Activated T-helper 2 cell treated with anti-CD3 and anti-CD28 coated beads, Interferon-gamma antibody, Interleukin-2, Interleukin-4, amounts not matched to agents 10 μg/mL and 5 μg/mL and 100 μg/mL, durations not matched to agents 14 hours and 24 hours and 36 hours (primary cell): ENCODE measurements at regions not wholly inside any gene's neighbourhood (a gene's known extent, or its start where the extent isn't known, plus 50 kb on each side); places are given as distances from the start of the nearest gene placed in this dataset.

Experiments used
- DNase-seq: peaks from one replicate; pipeline ENCODE4 v3.0.0; 2021; ENCODE audit warnings: low spot score
- H3K27ac Mint-ChIP-seq: one replicate; pipeline ENCODE4 v1.8.0; 2021; ENCODE audit warnings: mixed read lengths
- H3K27me3 Mint-ChIP-seq: one replicate; pipeline ENCODE4 v1.8.0; 2021; ENCODE audit warnings: low read depth, mixed read lengths
- H3K36me3 Mint-ChIP-seq: one replicate; pipeline ENCODE4 v1.8.0; 2021; ENCODE audit warnings: low read depth, mixed read lengths
- H3K4me1 Mint-ChIP-seq: one replicate; pipeline ENCODE4 v1.8.0; 2021; ENCODE audit warnings: low read depth, mixed read lengths
- H3K4me3 Mint-ChIP-seq: one replicate; pipeline ENCODE4 v1.8.0; 2021; ENCODE audit warnings: low read depth, mild to moderate bottlenecking, moderate library complexity, mixed read lengths
- H3K9me3 Mint-ChIP-seq: one replicate; pipeline ENCODE4 v1.8.0; 2021; ENCODE audit warnings: mixed read lengths
- intact Hi-C: fragments of 100-400 bp; cut with micrococcal nuclease; formaldehyde crosslinking; loops from one replicate; pipeline ENCODE4 v1.15.1; 2023

DNA sequence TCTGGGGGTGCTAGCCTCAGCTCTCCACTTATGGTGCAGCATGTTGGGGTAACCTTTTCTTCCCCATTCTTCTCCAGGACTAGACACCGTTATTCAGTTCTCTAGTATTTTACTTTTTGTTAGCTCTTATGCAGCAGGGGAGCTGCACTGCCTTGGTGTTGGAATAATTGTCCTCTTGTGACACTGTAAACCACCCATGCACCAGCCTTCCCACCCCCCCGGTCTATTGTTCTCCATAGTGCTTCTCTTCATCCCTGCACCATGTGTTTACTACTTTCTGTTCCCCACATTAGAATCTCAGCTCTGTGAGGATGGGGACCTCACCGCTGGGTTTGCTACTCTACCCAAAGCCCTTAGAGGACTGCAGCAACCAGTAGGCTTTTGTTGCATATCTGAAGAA, 230.7 kb downstream of the RPS24 start:
- intact Hi-C loops, result no loop called here
- no peaks in the 10 kb centered on the region for H3K36me3 Mint-ChIP-seq
- H3K27ac Mint-ChIP-seq, result no peak overlapping the region
- no peak overlapping the region for H3K4me3 Mint-ChIP-seq
- H3K9me3 Mint-ChIP-seq, result no peaks in the 10 kb centered on the region
- peaks cover 4% of the 10 kb centered on the region for H3K27me3 Mint-ChIP-seq
- no peak for DNase-seq
- peaks cover 3% of the 10 kb centered on the region for H3K4me1 Mint-ChIP-seq

- Mint-ChIP-seq H3K27me3 (peaks cover 2% of the 10 kb centered on the region), H3K4me3 (no peak overlapping the region), H3K27ac (no peak overlapping the region), H3K36me3 (no peaks in the 10 kb centered on the region), H3K4me1 (no peaks in the 10 kb centered on the region), H3K9me3 (no peaks in the 10 kb centered on the region)
- intact Hi-C loops, result no loop called here
- DNase-seq, result no peak
Measured at GRCh38 chr10:78266741-78267469, 233.2 kb downstream of the RPS24 start.

DNA sequence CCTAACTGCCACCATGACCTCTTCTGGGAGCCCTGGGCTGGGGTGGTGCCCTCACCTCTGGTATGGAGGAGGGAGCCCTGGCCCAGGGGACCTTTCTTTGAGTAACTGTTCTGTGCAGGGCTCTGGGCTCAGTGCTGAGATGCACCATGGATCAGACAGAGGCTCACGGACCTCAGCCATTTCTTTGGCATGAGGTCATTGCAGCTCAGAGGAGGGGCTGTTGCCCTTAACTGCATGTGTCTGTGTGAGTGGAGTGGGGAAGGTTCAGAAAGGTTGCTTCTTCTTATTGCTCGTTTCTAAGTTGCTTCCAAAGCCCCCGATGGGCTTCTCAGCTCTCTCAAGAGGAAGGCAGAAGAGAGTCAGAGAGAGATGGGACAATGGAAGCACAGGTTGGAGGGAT, 233.9 kb downstream of the RPS24 start:
- H3K4me1 Mint-ChIP-seq, result no peaks in the 10 kb centered on the region
- intact Hi-C loops, result no loop called here
- H3K27me3 Mint-ChIP-seq, result peaks cover 2% of the 10 kb centered on the region
- DNase-seq, result no peak
- no peaks in the 10 kb centered on the region for H3K36me3 Mint-ChIP-seq
- H3K9me3 Mint-ChIP-seq, result no peaks in the 10 kb centered on the region
- no peak overlapping the region for H3K4me3 Mint-ChIP-seq
- no peak overlapping the region for H3K27ac Mint-ChIP-seq

- no peaks in the 10 kb centered on the region for H3K4me1 Mint-ChIP-seq
- DNase-seq, result no peak
- no peak overlapping the region for H3K4me3 Mint-ChIP-seq
- H3K27ac Mint-ChIP-seq, result no peak overlapping the region
- H3K36me3 Mint-ChIP-seq, result no peaks in the 10 kb centered on the region
- intact Hi-C loops, result no loop called here
- H3K9me3 Mint-ChIP-seq, result no peaks in the 10 kb centered on the region
- peaks cover 5% of the 10 kb centered on the region for H3K27me3 Mint-ChIP-seq
Measured at GRCh38 chr10:78269060-78269459, 235.4 kb downstream of the RPS24 start.

DNA sequence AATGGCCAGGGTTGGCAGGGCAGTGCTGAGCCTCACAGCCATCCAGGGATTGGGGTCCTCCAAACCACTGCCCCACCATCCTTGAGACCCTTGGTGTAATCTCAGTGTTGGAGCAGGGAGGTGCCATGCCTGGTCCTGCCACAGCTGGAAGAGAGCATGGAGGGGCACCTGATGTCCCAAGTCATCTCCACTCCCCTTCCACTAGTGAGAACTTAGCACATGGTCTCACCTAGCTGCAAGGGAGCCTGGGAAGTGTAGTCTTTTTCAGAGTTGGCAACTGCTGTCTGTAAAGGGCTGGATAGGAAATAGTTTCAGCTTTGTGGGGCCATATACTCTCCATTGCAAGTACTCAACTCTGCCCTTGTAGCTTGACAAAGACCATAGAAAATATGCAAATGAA, 238.7 kb downstream of the RPS24 start:
- no peaks in the 10 kb centered on the region for H3K4me1 Mint-ChIP-seq
- intact Hi-C loops, result no loop called here
- H3K9me3 Mint-ChIP-seq, result no peaks in the 10 kb centered on the region
- no peaks in the 10 kb centered on the region for H3K36me3 Mint-ChIP-seq
- H3K27me3 Mint-ChIP-seq, result peaks cover 12% of the 10 kb centered on the region
- H3K4me3 Mint-ChIP-seq, result no peak overlapping the region
- DNase-seq, result no peak
- no peak overlapping the region for H3K27ac Mint-ChIP-seq

- H3K27ac Mint-ChIP-seq, result no peak overlapping the region
- H3K27me3 Mint-ChIP-seq, result peaks cover 11% of the 10 kb centered on the region
- DNase-seq, result no peak
- no peaks in the 10 kb centered on the region for H3K9me3 Mint-ChIP-seq
- no peak overlapping the region for H3K4me3 Mint-ChIP-seq
- no peaks in the 10 kb centered on the region for H3K4me1 Mint-ChIP-seq
- intact Hi-C loops, result no loop called here
- no peaks in the 10 kb centered on the region for H3K36me3 Mint-ChIP-seq
Measured at GRCh38 chr10:78274491-78274890, 240.8 kb downstream of the RPS24 start.

DNA sequence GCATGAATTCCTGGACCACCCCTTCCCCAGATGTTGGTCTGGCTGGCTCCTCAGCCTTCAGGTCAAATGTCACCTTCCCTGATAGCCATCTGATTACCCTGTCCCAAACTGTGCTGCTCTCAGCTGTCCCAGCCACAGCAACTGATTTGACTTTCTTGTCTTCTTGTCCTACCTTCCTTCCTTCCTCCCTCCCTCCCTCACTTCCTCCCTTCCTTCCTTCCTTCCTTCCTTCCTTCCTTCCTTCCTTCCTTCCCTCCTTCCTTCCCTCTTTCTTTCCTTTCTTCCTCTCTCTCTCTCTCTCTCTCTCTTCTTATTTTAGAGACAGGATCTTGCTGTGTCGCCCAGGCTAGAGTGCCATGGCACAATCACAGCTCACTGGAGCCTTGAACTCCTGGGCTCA, 242.5 kb downstream of the RPS24 start:
- Mint-ChIP-seq H3K36me3 (no peaks in the 10 kb centered on the region), H3K9me3 (no peaks in the 10 kb centered on the region), H3K27me3 (peaks cover 11% of the 10 kb centered on the region), H3K27ac (no peak overlapping the region), H3K4me1 (no peaks in the 10 kb centered on the region), H3K4me3 (no peak overlapping the region)
- DNase-seq, result no peak
- intact Hi-C loops, result no loop called here

DNA sequence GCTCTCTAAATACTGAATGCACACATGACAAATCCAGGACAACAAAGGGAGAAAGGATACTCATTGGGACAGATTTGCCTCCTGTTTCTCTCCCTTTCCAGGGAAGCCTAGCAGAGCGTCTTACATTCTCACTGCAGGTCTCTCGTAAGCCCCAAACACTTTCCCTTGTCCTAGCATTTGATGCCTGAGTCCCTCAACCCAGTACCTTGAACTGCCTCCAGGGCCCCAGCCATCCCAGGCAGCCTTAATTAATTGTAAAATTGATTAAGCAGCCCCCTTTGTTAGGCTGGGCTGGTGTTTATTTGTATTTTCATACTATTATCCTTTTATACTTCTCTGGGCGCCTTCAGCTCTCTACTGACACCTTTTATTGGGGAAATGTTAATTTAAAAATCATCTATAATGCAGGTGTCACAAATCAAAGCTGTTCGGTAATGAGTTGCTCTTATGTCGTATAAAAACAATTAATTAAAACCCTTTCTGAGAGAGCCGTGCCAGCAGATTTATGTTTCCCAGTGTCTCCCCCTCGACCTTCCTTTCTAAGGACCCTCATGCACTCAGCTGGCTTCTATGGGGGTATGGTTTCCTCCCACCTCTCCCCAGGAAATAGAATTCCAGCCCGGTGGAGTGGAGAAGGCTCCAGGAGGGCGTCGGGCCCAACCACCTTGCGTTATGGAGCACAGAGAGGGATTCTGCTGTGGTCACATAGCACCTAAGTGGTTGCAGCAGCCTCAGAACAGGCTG, 243.8 kb downstream of the RPS24 start:
- intact Hi-C loops, result no loop called here
- Mint-ChIP-seq H3K27me3 (peaks cover 11% of the 10 kb centered on the region), H3K36me3 (no peaks in the 10 kb centered on the region), H3K4me1 (no peaks in the 10 kb centered on the region), H3K9me3 (no peaks in the 10 kb centered on the region), H3K4me3 (no peak overlapping the region), H3K27ac (no peak overlapping the region)
- DNase-seq, result no peak

DNA sequence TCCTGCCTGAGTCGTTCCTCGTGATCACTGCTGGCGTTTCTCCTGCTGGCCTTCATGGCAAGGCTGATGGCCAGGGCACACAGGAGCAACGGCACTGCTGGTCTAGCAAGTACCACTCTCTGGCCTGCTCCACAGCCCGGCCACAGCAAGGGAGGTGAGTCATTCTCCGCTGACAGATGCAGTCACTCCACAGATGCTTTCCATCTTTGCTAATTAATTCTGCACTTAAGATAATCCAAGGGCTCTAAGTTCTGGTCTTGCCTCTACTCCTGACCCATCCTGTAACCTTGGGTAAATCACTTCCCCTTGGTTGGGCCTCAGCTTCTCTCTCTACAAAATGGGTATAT, 244.4 kb downstream of the RPS24 start:
- intact Hi-C loops, result no loop called here
- H3K27ac Mint-ChIP-seq, result no peak overlapping the region
- peaks cover 8% of the 10 kb centered on the region for H3K27me3 Mint-ChIP-seq
- no peak for DNase-seq
- no peak overlapping the region for H3K4me3 Mint-ChIP-seq
- no peaks in the 10 kb centered on the region for H3K4me1 Mint-ChIP-seq
- H3K9me3 Mint-ChIP-seq, result no peaks in the 10 kb centered on the region
- no peaks in the 10 kb centered on the region for H3K36me3 Mint-ChIP-seq

DNA sequence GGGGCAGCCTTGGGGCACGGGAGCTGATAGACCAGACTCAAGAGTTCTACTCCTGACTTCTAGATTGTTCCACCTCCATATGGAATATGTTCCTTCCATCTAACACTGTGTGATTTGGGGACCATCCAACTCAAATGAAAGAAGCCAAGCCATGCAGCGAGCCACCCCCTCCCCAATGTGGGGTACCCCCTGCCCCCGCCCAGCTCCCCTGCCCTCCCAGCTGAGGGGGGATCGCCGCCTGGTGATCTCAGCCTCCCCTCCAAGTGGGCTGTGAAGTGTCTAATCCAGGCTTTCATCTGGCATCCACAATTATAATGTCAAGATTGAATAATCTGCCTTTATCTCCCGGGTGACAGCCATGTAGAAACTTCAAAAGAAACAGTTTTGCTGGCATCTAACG, 246.1 kb downstream of the RPS24 start:
- Mint-ChIP-seq H3K4me3 (no peak overlapping the region), H3K27me3 (peaks cover 8% of the 10 kb centered on the region)

DNA sequence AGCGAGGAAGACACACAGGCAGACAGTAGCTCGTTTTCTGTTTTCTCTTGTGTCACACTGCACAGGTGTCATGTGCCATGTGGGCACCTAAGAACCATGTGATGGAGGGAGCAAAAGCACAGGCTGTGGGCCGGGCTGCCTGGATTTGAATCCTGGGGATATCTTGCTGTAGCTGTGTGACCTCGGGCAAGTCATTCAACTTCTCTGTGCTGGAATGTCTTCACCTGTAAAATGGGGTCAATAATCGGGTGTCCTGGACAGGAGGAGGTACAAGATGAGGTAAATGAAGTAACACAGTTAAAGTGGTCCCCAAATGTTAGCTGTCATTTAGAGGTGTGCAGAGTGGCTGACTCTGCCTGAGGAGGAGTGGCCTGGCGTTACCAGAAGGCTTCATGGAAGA, 246.9 kb downstream of the RPS24 start:
- intact Hi-C loops, result no loop called here
- DNase-seq, result no peak
- H3K4me3 Mint-ChIP-seq, result no peak overlapping the region
- H3K9me3 Mint-ChIP-seq, result no peaks in the 10 kb centered on the region
- H3K36me3 Mint-ChIP-seq, result no peaks in the 10 kb centered on the region
- no peaks in the 10 kb centered on the region for H3K4me1 Mint-ChIP-seq
- H3K27me3 Mint-ChIP-seq, result peaks cover 5% of the 10 kb centered on the region
- no peak overlapping the region for H3K27ac Mint-ChIP-seq

More for the DNA sequence above, 246.1 kb downstream of the RPS24 start:
- H3K27ac Mint-ChIP-seq, result no peak overlapping the region
- no peaks in the 10 kb centered on the region for H3K36me3 Mint-ChIP-seq
- no peak for DNase-seq
- H3K9me3 Mint-ChIP-seq, result no peaks in the 10 kb centered on the region
- H3K4me1 Mint-ChIP-seq, result no peaks in the 10 kb centered on the region
- intact Hi-C loops, result no loop called here

DNA sequence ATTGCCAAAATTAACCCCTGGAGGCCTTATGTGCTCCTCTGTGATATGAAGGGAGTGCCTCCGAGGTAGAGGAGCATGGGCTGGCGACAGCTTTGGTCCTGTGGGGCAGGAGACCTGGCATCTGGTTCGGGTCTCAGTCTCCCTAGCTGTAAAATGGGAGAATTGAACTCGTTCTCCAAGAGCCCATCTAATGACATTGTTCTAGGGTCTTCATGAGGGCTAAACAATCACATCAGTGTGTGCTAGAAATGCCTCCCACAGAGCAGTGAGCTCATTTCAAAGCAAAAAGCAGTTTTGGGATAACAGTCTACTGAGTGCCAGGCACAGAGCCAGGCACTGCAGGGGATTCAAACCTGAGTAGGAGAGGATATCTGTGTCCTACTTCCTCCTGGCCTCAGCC, 248.0 kb downstream of the RPS24 start:
- peaks cover 5% of the 10 kb centered on the region for H3K27me3 Mint-ChIP-seq
- no peak for DNase-seq
- H3K36me3 Mint-ChIP-seq, result no peaks in the 10 kb centered on the region
- no peak overlapping the region for H3K27ac Mint-ChIP-seq
- no peak overlapping the region for H3K4me3 Mint-ChIP-seq
- intact Hi-C loops, result no loop called here
- no peaks in the 10 kb centered on the region for H3K9me3 Mint-ChIP-seq
- H3K4me1 Mint-ChIP-seq, result no peaks in the 10 kb centered on the region

DNA sequence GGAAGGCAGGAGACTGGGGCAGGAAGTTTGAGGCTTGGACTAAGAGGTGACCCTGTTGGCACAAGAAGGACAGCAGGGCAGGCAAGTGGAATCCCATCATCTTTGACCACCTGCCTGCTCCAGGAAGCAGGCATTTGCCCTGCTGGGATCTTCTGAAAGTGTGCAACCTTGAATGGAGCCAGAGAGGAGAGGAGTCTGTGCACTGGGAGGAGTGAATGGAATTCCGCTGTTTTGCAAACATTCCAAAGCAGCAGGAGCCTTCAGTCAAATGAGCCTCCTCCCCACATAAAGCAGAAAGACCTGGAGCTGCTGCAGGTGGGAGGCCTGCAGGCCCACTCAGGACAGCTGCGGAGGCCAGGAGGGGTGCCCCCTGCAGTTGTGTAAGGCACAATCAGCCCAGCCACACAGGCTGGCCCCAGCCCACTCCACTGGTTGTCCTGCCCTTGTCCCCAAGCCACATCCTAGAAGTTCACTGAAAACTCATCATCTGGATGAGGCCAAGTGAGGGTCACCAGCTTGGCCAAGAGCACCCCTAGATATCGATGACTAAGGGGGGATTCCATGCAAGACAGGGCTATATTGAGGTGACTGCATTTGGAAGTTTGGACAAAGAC, 249.5 kb downstream of the RPS24 start:
- Mint-ChIP-seq H3K4me1 (no peaks in the 10 kb centered on the region), H3K27me3 (no peaks in the 10 kb centered on the region), H3K36me3 (no peaks in the 10 kb centered on the region), H3K9me3 (no peaks in the 10 kb centered on the region), H3K4me3 (no peak overlapping the region), H3K27ac (no peak overlapping the region)
- no peak for DNase-seq
- intact Hi-C loops, result no loop called here
